T-helper 2 cell (primary cell): ENCODE measurements at regions not wholly inside any gene's neighbourhood (a gene's known extent, or its start where the extent isn't known, plus 50 kb on each side); places are given as distances from the start of the nearest gene placed in this dataset.
"Not testable (repeated sequence)": the region's sequence is repeated elsewhere in the genome, so short reads cannot be mapped to it uniquely, and the experiment has no call there.

Source experiments
- DNase-seq, 5 experiments: peaks; one replicate each; pipeline versions ENCODE4 v3.0.0 to v3.0.0-alpha.2; 2012 to 2022

DNA sequence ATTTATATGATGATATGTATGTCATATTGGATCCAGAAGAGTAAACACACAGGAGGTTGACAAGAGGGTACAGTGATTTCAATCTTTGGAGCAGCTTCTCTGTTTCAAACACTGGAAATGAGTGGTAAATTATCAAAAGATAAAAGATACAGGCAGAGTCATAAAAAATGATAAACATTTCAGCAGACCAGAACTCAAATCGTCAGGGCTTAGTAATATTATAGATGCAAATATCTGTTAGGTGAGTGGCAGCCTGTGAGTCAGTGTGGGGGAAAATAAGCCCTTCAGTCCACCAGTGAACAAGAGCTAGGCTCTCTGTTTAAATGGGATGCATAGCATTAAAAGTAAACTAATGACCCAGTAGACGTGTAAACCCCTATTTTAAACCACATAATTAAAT lies 1378.1 kb downstream of the EFNA5 start:
- DNase-seq: no peak

DNA sequence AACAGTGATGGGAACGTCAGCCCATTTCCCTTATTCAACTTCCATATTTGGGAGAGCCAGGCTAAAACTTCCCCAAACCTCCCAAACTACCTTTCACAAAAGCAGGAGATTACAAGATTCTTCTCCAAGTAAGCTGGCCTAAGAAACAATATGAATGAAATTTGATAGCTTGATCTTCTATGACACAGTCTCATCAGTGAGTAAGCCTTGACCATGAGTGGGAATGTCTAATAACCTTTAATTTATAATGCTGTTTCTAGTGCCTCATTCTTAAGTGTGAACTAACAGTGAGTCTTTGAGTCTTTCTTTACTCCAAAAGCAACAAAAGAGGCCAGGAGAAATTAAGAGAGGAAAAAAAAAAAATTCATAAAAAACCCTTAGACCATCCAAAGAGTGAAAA lies 1379.9 kb downstream of the EFNA5 start:
- DNase-seq: no peak

DNA sequence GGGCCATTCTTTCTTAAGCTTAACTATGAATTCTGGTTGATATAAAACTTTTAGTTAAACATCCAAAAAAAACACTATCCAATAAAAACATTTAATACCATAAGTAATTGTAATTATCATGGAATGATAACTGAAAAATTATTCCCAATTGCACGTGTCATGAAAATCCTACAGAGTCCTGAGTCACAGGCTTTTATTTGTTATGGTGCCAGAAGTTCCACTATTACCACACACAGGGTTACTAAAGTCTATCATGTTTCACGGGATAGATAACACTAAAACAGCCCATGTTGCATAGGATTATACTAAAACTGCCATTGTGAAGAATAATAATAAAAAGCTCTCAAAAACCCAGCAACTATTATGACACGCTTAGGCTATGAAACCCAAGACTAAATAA lies 1381.8 kb downstream of the EFNA5 start:
- no peak for DNase-seq

DNA sequence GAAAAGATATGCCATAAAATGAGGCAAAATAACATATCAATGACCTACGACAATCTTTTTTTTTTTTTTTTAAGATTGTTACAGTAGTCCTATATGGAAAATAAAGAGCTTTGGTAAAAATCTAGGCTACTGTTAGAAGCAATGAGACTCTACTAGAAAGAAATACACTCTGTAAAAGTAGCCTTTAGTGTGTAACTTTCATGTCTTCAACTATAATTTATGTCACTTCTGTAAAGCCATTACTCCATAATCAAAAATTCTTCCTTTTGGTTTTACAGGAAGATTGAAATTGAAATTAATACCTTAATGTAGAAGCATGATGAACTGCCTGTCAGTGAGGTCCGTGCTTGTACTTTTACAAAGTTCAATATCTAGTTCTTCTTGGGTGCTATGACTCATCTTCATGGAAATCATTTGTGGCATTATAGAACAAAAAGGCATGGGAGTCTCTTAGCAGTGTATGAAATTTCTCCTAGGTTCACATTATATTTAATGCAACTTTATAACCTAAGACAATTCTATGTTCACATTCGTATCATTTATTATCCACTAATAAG lies 1393.1 kb downstream of the EFNA5 start:
- DNase-seq: no peak

DNA sequence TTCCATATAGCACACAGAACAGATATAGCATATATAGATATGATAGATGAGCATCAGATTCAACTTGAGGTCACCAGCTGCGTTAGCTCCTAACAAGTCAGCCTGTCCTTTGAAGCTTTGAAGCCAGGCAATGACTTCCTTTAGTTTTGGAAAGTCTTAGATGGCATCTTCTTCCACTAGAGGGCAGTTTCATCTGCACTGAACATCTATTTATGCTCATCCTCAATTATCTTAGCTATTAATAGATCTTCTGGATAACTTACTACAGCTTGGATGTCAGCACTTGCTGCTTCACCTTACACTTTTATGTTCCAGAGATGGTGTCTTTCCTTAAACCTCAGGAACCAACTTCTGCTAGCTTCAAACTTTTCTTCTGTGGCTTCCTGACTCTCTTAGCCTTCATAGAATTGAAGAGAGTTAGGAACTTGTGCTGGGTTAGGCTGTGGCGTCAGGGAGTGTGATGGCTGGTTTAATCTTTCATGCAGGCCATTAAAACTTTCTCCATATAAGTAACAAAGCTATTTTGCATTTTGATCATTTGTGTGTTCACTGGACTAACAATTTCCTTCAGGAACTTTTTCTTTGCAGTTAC lies 1401.4 kb downstream of the EFNA5 start:
- no peak for DNase-seq

DNA sequence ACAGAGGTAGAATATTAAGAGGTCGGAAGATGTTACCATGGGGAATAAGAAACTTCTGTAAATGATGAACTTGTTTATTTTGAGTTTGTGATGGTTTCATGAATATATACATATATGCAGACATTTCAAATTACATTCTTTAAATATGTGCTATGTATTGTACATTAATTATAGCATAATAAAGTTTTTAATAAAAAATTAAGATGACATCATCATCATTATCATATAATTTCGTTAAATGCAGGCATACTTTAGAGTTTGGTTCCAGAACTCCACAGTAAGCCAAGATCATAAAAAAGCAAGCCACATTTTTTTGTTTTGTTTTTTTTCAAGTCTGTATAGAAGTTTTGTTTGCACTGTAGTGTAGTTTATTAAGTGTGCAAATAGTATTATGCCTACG lies 1403.5 kb downstream of the EFNA5 start:
- DNase-seq: no peak

DNA sequence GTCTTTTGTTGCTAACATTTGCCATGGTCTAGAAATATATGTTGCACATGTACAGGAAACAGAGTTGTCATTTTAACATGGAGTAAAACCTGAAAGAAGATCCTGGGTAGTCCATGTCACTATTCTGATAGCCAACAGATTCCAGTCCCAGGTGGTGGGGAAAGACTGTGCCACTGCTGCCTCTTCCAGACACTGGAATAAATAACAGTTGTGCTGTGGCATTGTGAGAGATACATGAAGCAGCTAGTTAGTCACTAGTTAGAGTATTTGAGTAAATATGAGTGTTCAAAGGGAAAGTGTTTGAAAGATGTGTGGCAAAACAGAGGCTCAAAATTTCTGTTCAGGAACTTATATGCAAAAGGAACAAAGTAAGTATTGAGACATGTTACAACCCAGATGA lies 1408.3 kb downstream of the EFNA5 start:
- no peak for DNase-seq

DNA sequence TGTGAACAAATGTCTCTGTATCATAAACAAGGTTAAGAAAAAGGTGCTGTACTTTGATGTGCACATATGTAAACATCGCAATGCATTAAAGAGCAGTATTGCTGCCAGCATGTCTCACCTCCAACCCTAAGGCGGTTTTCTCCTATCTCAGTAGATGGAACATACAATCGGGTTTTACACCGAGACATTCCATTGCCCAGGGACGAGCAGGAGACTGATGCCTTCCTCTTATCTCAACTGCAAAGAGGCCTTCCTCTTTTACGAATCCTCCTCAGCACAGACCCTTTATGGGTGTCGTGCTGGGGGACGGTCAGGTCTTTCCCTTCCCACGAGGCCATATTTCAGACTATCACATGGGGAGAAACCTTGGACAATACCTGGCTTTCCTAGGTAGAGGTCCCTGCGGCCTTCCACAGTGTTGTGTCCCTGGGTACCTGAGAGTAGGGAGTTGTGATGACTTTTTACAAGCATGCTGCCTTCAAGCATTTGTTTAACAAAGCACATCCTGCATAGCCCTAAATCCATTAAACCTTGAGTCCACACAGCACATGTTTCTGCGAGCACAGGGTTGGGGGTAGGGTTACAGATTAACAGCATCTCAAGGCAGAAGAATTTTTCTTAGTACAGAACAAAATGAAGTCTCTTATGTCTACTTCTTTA lies 1411.2 kb downstream of the EFNA5 start:
- not testable (repeated sequence) for DNase-seq

DNA sequence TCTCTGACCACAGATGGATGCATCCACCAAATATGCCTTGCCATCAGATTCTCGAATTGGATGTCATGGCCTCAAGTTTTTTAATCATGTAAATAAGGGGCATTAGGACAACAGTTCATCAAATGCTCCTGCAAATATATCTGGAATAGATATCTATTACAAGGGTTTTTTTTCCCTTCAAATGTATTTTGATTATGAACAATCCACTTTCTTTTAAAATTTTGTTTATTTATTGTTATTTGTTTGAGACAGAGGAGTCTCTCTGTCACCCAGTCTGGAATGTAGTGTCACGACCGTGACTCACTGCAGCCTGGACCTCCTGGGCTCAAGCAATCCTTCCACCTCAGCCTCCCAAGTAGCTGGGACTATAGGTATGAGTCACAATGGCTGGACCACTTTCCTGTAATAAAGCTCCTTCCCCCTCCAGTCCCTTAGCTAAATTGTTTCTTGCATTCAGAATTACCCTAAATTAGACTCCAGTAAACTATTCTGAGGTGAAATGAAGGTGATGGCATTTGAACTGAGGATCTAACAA lies 1412.1 kb downstream of the EFNA5 start:
- DNase-seq: no peak

DNA sequence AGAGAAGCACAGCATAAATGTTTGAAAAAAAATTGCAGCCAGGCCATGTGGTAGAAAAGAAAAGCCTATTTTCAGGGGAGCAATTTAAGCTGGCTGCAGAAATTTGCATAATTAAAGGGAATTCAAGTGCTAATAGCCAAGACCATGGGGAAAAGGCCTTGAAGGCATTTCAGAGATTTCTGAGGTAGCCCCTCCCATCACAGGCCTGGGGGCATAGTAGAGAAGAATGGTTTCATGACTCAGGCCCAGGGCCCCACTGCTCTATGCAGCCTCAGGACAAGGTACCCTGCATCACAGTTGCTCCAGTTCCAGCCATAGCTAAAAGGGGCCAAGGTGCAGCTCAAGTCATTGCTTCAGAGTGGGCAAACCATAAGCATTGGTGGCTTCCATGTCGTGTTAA lies 1416.0 kb downstream of the EFNA5 start:
- DNase-seq: no peak

DNA sequence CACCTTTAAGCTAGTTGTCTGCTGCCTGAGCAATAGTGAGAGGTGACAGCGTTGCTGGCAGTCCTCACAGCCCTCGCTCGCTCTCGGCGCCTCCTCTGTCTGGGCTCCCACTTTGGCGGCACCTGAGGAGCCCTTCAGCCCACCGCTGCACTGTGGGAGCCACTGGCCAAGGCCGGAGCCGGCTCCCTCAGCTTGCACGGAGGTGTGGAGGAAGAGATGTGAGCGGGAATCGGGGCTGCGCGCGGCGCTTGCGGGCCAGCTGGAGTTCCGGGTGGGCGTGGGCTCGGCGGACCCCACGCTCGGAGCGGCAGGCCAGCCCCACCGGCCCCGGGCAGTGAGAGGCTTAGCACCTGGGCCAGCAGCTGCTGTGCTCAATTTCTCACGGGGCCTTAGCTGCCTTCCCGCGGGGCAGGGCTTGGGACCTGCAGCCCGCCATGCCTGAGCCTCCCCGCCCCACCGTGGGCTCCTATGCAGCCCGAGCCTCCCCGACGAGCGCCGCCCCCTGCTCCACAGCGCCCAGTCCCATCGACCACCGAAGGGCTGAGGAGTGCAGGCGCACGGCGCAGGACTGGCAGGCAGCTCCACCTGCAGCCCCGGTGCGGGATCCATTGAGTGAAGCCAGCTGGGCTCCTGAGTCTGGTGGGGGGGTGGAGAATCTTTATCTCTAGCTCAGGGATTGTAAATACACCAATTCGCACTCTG lies 1424.5 kb downstream of the EFNA5 start:
- DNase-seq: not testable (repeated sequence)

DNA sequence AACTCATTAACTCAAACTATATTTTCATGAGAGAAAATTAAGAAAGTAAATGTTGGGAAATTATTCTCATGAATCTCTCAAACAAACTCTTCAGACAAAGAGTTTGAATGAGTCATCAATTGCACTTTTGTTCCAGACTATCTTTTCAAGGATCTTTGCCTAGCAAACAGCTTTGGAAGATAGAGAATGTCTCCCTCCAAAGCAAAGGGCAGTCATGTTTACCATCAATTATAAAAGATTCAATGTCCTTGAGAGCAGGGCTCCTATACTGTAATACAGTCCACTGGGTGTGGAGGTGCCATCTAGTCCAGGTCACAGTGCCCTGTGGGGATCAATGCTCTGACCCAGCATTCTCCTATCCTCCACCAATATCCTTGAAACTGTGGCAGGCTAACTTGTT lies 1429.3 kb downstream of the EFNA5 start:
- DNase-seq: no peak

DNA sequence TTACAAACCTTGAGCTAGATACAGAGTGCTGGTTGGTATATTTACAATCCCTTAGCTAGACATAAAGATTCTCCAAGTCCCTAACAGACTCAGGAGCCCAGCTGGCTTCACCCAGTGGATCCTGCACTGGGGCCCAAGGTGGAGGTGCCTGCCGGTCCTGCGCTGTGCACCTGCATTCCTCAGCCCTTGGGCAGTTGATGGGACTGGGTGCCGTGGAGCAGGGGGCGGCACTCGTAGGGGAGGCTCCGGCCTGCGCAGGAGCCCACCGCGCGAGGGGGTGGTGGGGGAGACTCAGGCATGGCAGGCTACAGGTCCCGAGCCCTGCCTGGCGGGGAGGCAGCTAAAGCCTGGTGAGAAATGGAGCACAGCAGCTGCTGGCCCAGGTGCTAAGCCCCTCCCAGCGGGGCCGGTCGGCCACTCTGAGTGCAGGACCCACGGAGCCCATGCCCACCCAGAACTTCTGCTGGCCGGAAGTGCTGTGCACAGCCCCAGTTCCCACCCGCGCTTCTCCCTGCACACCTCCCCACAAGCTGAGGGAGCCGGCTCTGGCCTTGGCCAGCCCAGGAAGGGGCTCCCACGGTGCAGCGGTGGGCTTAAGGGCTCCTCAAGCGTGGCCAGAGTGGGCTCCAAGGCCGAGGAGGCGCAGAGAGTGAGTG lies 1464.7 kb downstream of the EFNA5 start:
- DNase-seq: no peak

DNA sequence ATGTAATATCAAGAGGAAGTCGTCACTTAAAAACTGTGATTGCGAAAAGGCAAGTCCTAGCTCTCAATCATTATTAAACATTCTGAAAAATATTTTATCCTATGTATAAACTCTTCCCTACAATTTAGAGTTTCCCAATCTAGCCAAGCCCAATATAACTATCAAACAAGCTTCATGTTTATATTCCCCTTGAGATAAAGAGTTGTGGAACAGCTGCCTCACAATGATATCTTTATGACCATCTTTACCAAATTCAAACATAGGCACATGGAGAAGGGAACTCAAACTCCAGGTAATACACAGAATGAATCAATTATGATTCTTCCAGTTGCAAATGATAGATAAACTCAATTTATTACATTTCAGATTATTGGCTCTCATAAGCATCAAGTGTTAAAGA lies 1468.7 kb downstream of the EFNA5 start:
- no peak for DNase-seq

DNA sequence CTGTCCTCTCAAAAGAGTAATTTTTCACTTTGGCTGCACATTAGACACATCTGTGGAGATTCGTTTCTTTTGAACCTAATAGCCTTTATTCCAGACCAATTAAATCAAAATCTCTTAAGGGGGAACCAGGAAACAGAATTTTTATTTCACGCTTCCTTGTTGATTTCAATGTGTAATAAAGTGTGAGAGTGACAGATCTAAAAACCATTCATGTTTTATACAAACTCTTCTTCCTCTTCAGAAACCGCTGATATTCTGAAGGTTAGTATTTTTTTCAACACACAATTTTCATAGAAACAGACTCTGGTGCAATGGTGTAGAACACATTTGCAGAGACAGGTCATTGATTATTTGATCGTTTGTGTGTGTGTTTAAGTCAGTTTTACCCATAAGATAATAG lies 1469.8 kb downstream of the EFNA5 start:
- no peak for DNase-seq

DNA sequence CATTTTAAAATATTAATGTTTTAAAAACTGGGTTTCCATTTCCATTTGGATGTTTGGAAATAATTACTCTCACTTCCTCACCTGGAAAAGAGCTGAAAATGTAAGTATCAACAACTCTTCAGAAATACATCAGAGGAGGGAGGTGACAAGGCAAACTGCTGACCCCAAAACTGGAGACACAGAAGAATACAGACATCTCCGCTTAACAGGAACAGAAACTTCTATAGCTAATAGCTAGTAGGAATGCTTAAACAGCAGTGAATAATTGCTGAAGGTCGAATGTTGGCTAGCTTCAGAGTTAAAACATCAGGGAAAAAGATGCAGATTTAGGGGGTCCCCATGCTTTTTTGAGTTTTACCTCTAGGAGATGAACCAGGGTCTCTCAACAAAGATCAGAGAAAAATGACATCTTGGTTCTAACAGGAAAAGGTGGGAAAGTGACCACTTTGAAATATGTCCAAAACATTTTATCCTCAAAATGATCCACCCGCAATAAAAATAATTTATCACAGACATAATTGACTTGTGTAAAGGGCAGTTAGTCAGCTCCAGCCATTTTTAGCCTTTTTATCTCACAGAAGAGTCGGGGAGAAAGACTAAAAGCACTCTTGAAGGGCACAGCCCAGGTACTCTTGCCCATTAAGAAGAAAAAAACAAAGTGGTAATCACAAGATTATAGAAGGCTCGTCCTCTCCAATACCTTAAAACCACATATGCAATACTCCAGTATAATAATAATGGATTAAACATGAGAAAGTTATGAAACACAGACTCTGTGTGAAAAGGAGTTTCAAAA lies 1474.9 kb downstream of the EFNA5 start:
- DNase-seq: no peak

DNA sequence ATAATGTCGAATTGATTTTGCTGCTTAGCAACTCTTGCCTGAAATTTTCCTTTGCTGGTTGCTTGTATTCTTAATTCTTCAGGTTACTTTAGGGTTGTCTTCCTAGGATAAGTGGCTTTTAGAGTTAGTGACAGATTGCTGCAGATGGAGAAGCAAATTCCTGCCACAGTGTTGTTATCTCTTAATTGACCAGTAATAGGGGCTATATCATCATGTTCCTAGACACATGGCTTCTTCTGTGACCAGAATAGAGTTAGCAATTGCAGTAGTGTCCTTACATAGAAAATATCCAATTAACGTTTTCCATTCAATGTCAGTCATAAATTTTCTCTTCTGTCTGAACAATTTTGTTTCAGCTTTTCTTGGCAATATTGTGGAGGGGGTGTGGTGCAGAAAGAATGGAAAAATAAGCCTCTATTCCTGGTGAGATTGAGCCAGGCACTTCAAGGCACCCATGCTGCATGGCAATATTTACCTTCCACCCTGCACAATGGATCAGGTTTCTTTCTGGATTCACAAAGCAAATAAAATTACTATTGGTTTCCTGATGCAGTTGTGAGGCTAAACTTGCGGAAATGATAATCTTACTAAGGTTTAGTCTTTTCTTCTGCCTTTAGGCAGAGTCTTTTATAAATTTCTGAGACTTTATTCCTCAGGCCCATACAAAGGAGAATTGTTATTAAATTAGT lies 1481.5 kb downstream of the EFNA5 start:
- DNase-seq: no peak

DNA sequence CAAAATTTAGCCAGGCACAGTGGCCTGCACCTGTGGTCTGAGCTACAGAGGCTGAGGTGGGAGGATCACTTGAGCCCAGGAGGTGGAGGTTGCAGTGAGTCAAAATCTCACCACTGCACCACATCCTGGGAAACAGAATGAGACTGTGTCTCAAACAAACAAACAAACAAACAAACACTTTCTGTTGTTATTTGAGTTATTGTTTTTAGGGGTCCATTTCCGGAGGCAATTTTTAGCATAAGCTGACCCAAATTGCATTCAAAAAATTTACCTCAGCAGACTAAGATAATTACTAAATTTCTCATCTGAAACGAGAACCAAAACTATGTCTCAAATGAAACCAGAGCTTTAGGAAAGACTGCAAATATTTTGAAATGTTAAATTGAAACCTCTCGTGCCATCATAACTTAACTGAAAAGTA lies 1485.1 kb downstream of the EFNA5 start:
- no peak for DNase-seq

DNA sequence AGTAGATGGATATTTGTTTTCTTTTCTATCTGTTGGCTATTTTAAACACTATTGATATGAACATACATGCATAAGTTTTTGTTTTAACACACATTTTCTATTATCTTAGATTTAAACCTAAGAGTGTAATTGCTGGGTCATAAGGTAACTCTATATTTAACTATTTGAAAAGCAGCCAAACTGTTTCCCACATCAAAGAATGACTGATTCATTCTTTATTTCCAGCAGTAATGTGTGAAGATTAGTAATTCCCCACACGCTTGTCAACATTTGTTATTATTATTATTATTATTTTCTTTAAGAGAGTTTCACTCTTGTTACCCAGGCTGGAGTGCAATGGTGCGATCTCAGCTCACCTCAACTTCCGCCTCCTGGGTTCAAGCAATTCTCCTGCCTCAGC lies 1495.8 kb downstream of the EFNA5 start:
- DNase-seq: no peak

DNA sequence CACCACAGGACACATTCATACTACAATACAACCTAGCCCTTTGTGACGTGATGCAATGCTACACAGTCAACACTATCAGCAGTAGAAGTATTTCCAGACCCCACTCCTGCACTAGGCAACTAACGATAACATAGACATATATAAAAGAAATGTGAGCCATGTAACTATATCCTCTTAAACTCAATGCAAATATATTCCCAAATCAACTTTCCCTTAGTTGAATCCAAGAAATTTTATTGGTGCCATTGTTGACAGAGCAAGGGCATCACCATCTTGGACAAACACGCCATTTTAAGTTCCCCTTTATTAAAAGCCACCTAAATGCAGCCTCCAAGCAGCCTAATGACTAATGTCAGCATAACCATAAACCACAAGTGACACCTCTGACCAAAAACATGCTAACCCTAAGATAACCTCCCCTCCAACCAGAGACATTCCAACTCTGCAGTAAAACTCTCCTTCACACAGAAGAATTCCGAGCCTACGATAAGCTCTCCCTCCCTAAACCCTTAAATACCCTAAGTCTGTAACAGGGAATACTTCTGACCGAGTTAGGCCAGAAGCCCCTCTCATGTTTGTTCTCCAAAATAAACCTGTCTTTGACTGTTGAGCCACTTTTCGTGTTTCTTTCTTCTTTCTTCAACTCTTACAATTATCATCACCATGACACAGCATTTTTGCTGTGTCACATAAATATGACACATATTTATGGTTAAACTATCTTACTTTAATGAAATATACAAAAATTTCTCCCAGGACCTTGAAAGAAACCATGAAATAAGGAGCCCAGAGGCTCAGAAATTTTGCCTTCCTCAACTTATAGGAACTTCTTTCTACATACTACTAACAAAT lies 1497.8 kb downstream of the EFNA5 start:
- no peak for DNase-seq

DNA sequence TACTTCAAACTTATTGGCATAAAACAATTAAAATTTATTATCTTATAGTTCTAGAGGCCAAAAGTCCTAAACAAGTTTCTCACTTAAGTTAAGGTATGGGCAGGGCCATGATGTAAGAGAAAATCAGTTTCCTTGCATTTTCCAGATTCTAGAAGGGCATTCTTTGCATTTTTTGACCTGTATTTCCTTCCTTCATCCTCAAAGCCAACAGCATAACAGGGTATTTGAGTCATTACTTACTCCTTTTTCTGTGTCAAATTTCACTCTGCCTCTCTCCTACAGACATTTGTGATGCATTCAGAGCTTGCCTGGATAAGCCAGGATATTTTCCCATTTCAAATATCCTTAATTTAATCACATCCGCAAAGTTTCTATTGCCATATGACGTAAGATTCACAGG lies 1499.0 kb downstream of the EFNA5 start:
- no peak for DNase-seq
